H1 (cell line): ENCODE measurements at regions not wholly inside any gene's neighbourhood (a gene's known extent, or its start where the extent isn't known, plus 50 kb on each side); places are given as distances from the start of the nearest gene placed in this dataset.

Source experiments
- BACH1 ChIP-seq: IDR thresholded peaks from 2 replicates; pipeline ENCODE4 v1.6.1; 2012; ENCODE audit warnings: low read length, improper control_type of control experiment
- BCL11A ChIP-seq, 2 experiments: IDR thresholded peaks; one replicate each; pipeline ENCODE4 v1.6.1; 2011; ENCODE audit warnings: low read depth in 2 of 2, low read length in 2 of 2, mild to moderate bottlenecking in 2 of 2
- CHD7 ChIP-seq: fragments of 300-600 bp; sonication (generic); IDR thresholded peaks from 2 replicates; pipeline ENCODE4 v1.7.1; 2012; ENCODE audit warnings: low read length, moderate library complexity, mild to moderate bottlenecking, inconsistent platforms; ENCODE audit not compliant: insufficient replicate concordance
- HDAC2 ChIP-seq, 2 experiments: fragments of 300-600 bp in 1 of 2; sonication (generic) in 1 of 2; IDR thresholded peaks; 2 replicates each; pipeline ENCODE4 v1.6.1; 2011 to 2012; ENCODE audit warnings: low read depth in 2 of 2, low read length in 2 of 2, mild to moderate bottlenecking in 2 of 2, moderate library complexity in 2 of 2, borderline replicate concordance in 1 of 2, inconsistent platforms in 1 of 2
- MAFK ChIP-seq: IDR thresholded peaks from 2 replicates; pipeline ENCODE4 v1.6.1; 2012; ENCODE audit warnings: low read depth, mild to moderate bottlenecking, improper control_type of control experiment, low read length
- PHF8 ChIP-seq: fragments of 200-600 bp; sonication (generic); conservative IDR thresholded peaks from 2 replicates; pipeline ENCODE4 v1.7.1; 2012; ENCODE audit warnings: low read depth, mild to moderate bottlenecking, inconsistent platforms, low read length, moderate library complexity
- SIN3A ChIP-seq, 2 experiments: IDR thresholded peaks in 1 of 2; conservative IDR thresholded peaks in 1 of 2; 2 replicates each; pipeline ENCODE4 v1.6.1; 2011 to 2012; ENCODE audit warnings: low read length in 2 of 2, improper control_type of control experiment in 1 of 2, low read depth in 1 of 2, mild to moderate bottlenecking in 1 of 2
- SIRT6 ChIP-seq: IDR thresholded peaks from one replicate; pipeline ENCODE4 v1.7.1; 2012; ENCODE audit warnings: low read length, inconsistent platforms
- YY1 ChIP-seq: IDR thresholded peaks from 2 replicates; pipeline ENCODE4 v1.6.1; 2011; ENCODE audit warnings: low read depth, mild to moderate bottlenecking, low read length

GRCh38 chr10:30151581-30152389 is 92.4 kb upstream of the JCAD start (continued):
- TF ChIP-seq CHD7 (no peak), BCL11A (IDR thresholded peaks at IDR 0.05; ENCODE audit: low read depth in 2 of 2, low read length in 2 of 2) (no peak), SIRT6 (no peak), HDAC2 (IDR thresholded peaks at IDR 0.05; ENCODE audit: borderline replicate concordance in 1 of 2, low read depth in 2 of 2, low read length in 2 of 2) (no peak), BACH1 (peak; percentile 39; the same call in 1 of the 2 replicates), PHF8 (no peak), YY1 (no peak), SIN3A (conservative IDR thresholded peaks at IDR 0.05 in 1 of 2, IDR thresholded peaks at IDR 0.05 in 1 of 2; ENCODE audit: low read depth in 1 of 2, low read length in 2 of 2) (no peak), MAFK (no peak)
